Endothelial cell (in vitro differentiated cells): ENCODE measurements at regions not wholly inside any gene's neighbourhood (a gene's known extent, or its start where the extent isn't known, plus 50 kb on each side); places are given as distances from the start of the nearest gene placed in this dataset.
"Not testable (repeated sequence)": the region's sequence is repeated elsewhere in the genome, so short reads cannot be mapped to it uniquely, and the experiment has no call there.

Experiments
- DNase-seq: peaks from one replicate; pipeline ENCODE4 v3.0.0; 2021; ENCODE audit warnings: low spot score
- H3K27ac Mint-ChIP-seq: one replicate; pipeline ENCODE4 v1.8.0; 2021; ENCODE audit warnings: mixed read lengths, inconsistent platforms; ENCODE audit not compliant: unreplicated experiment
- H3K27me3 Mint-ChIP-seq: one replicate; pipeline ENCODE4 v1.8.0; 2021; ENCODE audit warnings: mild to moderate bottlenecking, moderate library complexity, mixed read lengths, inconsistent platforms; ENCODE audit not compliant: unreplicated experiment
- H3K36me3 Mint-ChIP-seq: one replicate; pipeline ENCODE4 v1.8.0; 2021; ENCODE audit warnings: mild to moderate bottlenecking, low read depth, mixed read lengths, inconsistent platforms; ENCODE audit not compliant: unreplicated experiment
- H3K4me1 Mint-ChIP-seq: one replicate; pipeline ENCODE4 v1.8.0; 2021; ENCODE audit warnings: mild to moderate bottlenecking, mixed read lengths, inconsistent platforms; ENCODE audit not compliant: unreplicated experiment
- H3K4me3 Mint-ChIP-seq: one replicate; pipeline ENCODE4 v1.8.0; 2021; ENCODE audit warnings: mild to moderate bottlenecking, mixed read lengths, inconsistent platforms; ENCODE audit not compliant: unreplicated experiment
- H3K9me3 Mint-ChIP-seq: one replicate; pipeline ENCODE4 v1.8.0; 2021; ENCODE audit warnings: mixed read lengths, inconsistent platforms; ENCODE audit not compliant: unreplicated experiment
- TF ChIP-seq, protein P1 (sequence below): fragments of 200-600 bp; sonication (generic); IDR thresholded peaks from one replicate; pipeline ENCODE4 v1.5.0; 2021; ENCODE audit warnings: antibody characterized with exemption; ENCODE audit not compliant: unreplicated experiment

- no peak overlapping the region for H3K27ac Mint-ChIP-seq
- peaks cover 10% of the 10 kb centered on the region for H3K4me1 Mint-ChIP-seq
- H3K27me3 Mint-ChIP-seq = peaks cover 12% of the 10 kb centered on the region
- DNase-seq = no peak
- peak overlapping the region; percentile 42 for H3K4me3 Mint-ChIP-seq
- H3K9me3 Mint-ChIP-seq = no peaks in the 10 kb centered on the region
- peaks cover 3% of the 10 kb centered on the region for H3K36me3 Mint-ChIP-seq
- TF ChIP-seq, protein P1, sequence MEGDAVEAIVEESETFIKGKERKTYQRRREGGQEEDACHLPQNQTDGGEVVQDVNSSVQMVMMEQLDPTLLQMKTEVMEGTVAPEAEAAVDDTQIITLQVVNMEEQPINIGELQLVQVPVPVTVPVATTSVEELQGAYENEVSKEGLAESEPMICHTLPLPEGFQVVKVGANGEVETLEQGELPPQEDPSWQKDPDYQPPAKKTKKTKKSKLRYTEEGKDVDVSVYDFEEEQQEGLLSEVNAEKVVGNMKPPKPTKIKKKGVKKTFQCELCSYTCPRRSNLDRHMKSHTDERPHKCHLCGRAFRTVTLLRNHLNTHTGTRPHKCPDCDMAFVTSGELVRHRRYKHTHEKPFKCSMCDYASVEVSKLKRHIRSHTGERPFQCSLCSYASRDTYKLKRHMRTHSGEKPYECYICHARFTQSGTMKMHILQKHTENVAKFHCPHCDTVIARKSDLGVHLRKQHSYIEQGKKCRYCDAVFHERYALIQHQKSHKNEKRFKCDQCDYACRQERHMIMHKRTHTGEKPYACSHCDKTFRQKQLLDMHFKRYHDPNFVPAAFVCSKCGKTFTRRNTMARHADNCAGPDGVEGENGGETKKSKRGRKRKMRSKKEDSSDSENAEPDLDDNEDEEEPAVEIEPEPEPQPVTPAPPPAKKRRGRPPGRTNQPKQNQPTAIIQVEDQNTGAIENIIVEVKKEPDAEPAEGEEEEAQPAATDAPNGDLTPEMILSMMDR = no peak
Observed at GRCh38 chr12:124676714-124677462, 109.5 kb upstream of the NCOR2 start.

DNA sequence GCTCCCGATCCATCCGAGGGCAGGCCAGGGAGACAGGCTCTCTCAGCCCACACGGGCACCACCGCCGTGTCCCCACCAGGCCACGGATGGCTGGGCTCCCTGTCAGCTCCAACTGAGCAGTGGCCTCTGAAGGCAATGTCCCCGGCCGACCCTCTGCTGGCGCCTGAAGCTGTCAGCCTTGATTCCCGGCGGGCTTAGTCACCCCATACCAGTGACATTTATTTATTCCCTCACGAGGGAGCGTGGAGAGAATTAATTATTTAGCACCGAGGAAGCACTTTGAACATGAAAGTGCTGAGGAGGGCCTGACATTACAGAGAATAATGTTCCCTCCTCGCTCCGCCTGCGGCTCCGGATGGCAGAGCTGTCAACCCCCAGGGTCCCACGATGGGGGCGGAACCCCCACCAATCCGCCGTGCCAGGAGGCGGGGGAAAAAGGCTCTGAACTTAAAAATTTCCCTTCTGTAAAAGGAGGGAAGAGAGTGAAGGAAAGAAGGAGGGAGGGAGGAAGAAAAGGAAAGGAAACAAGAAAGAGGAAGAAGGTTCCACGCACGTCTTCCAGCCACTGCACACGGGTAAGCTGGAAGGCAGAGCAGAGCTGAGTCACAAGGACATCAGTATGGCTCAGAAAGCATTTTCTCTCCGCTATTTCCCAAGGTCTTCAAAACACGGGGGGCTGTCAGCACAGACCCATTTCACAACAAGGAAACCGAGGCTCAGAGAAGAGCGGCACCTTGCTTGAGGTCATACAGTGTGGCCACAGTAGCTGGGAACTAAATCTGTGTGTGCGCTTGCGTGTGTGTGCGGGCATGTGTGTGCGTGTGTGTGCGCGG lies 108.7 kb upstream of the NCOR2 start:
- peak overlapping the region; percentile 75 for H3K27ac Mint-ChIP-seq
- DNase-seq = no peak
- TF ChIP-seq, protein P1 = no peak
- peaks cover 3% of the 10 kb centered on the region for H3K36me3 Mint-ChIP-seq
- no peaks in the 10 kb centered on the region for H3K9me3 Mint-ChIP-seq
- H3K27me3 Mint-ChIP-seq = peaks cover 12% of the 10 kb centered on the region
- peak overlapping the region; percentile 42 for H3K4me3 Mint-ChIP-seq
- H3K4me1 Mint-ChIP-seq = peaks cover 10% of the 10 kb centered on the region

DNA sequence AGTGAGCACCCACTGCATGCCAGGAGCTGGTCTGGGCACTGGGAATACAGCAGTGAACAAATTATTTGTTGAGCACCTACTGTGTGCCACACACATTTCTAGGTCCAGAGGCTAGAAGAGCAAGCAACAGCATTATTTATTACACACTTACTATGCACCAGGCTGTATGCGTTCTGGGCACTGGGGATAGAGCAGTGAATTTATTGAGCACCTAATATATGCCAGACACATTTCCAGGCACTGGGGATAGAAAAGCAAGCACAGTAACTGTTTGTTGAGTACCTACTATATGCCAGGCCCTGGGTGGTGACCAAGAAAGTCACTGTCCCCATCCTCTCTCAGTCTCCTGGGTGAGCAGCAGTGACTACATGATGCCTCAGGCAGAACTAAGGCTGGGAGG lies 107.5 kb upstream of the NCOR2 start:
- Mint-ChIP-seq H3K36me3 (peaks cover 3% of the 10 kb centered on the region), H3K9me3 (no peaks in the 10 kb centered on the region), H3K27ac (no peak overlapping the region), H3K4me1 (peaks cover 10% of the 10 kb centered on the region), H3K27me3 (peaks cover 12% of the 10 kb centered on the region), H3K4me3 (peak overlapping the region; percentile 56)
- no peak for DNase-seq
- TF ChIP-seq, protein P1 = no peak

- no peak for DNase-seq
- peaks cover 12% of the 10 kb centered on the region for H3K27me3 Mint-ChIP-seq
- H3K27ac Mint-ChIP-seq = no peak overlapping the region
- no peaks in the 10 kb centered on the region for H3K9me3 Mint-ChIP-seq
- no peak overlapping the region for H3K4me3 Mint-ChIP-seq
- TF ChIP-seq, protein P1 = no peak
- peaks cover 3% of the 10 kb centered on the region for H3K36me3 Mint-ChIP-seq
- peaks cover 16% of the 10 kb centered on the region for H3K4me1 Mint-ChIP-seq
Observed at GRCh38 chr12:124673801-124674617, 106.6 kb upstream of the NCOR2 start.

GRCh38 chr12:124669271-124669721 lies 101.9 kb upstream of the NCOR2 start:
- not testable (repeated sequence) for DNase-seq, H3K27me3 Mint-ChIP-seq, H3K9me3 Mint-ChIP-seq, H3K27ac Mint-ChIP-seq, H3K36me3 Mint-ChIP-seq, H3K4me3 Mint-ChIP-seq
- H3K4me1 Mint-ChIP-seq = peaks cover 11% of the 10 kb centered on the region
